Testis (tissue), 2 donors: ENCODE measurements at regions not wholly inside any gene's neighbourhood (a gene's known extent, or its start where the extent isn't known, plus 50 kb on each side); places are given as distances from the start of the nearest gene placed in this dataset.

Experiments
- POLR2A ChIP-seq: fragments of 450-650 bp; IDR thresholded peaks from one replicate; pipeline ENCODE4 v1.6.1; 2017; ENCODE audit warnings: antibody characterized with exemption, mild to moderate bottlenecking, moderate library complexity
- TF ChIP-seq, protein P1 (sequence below), 3 experiments: fragments of 450-650 bp in 2 of 3; fragments of 200-600 bp in 1 of 3; sonication (generic) in 1 of 3; IDR thresholded peaks; one replicate each; pipeline ENCODE4 v1.5.1; 2016 to 2019; ENCODE audit warnings: antibody characterized with exemption in 3 of 3, mild to moderate bottlenecking in 2 of 3, moderate library complexity in 1 of 3

DNA sequence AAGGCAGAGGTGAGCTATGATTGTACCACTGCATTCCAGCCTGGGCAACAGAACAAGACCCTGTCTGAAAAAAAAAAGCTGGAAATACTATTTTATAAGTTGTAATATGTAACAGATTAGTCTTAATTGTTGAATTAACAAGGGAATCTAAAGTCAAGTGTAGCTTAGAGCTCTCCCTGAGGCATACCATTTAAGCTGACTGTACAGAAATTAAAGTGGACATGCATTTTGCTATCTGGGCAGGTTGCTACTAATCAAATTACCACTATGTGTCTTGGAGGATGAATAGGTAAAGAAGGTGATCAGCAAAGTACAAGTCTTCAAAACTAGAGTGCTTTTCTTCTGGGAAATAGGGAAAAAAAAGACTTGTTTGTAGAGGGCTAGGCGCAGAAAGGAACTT, 205.3 kb upstream of the JADE1 start:
- TF ChIP-seq, protein P1, sequence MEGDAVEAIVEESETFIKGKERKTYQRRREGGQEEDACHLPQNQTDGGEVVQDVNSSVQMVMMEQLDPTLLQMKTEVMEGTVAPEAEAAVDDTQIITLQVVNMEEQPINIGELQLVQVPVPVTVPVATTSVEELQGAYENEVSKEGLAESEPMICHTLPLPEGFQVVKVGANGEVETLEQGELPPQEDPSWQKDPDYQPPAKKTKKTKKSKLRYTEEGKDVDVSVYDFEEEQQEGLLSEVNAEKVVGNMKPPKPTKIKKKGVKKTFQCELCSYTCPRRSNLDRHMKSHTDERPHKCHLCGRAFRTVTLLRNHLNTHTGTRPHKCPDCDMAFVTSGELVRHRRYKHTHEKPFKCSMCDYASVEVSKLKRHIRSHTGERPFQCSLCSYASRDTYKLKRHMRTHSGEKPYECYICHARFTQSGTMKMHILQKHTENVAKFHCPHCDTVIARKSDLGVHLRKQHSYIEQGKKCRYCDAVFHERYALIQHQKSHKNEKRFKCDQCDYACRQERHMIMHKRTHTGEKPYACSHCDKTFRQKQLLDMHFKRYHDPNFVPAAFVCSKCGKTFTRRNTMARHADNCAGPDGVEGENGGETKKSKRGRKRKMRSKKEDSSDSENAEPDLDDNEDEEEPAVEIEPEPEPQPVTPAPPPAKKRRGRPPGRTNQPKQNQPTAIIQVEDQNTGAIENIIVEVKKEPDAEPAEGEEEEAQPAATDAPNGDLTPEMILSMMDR (IDR thresholded peaks at IDR 0.05) = no peak
- no peak for TF ChIP-seq POLR2A
